GM18867 (cell line): ENCODE measurements at regions not wholly inside any gene's neighbourhood (a gene's known extent, or its start where the extent isn't known, plus 50 kb on each side); places are given as distances from the start of the nearest gene placed in this dataset.
A peak's percentile ranks its signal among the peaks of the same experiment; 100 is the strongest.

Experiments used
- ATAC-seq: cut with Tn5 transposase; IDR thresholded peaks from one replicate; pipeline ENCODE4 v1.9.1; 2021; ENCODE audit warnings: mild to moderate bottlenecking, moderate library complexity; ENCODE audit not compliant: unreplicated experiment

GRCh38 chr6:153662982-153663381 lies 376.1 kb upstream of the OPRM1 start:
- ATAC-seq: no peak

GRCh38 chr6:153645326-153645725 lies 393.7 kb upstream of the OPRM1 start:
- no peak for ATAC-seq

GRCh38 chr6:153644000-153644399 lies 395.0 kb upstream of the OPRM1 start:
- ATAC-seq: no peak

- no peak for ATAC-seq
These were observed 404.6 kb upstream of the OPRM1 start for GRCh38 chr6:153634416-153634815.

GRCh38 chr6:153625089-153625488 lies 414.0 kb upstream of the OPRM1 start:
- no peak for ATAC-seq

GRCh38 chr6:153624528-153624927 lies 414.5 kb upstream of the OPRM1 start:
- no peak for ATAC-seq

GRCh38 chr6:153623496-153623895 lies 415.5 kb upstream of the OPRM1 start:
- ATAC-seq: no peak

GRCh38 chr6:153621491-153621890 lies 417.5 kb upstream of the OPRM1 start:
- ATAC-seq: no peak

GRCh38 chr6:153621070-153621469 lies 418.0 kb upstream of the OPRM1 start:
- ATAC-seq: no peak

- no peak for ATAC-seq
These were observed 420.4 kb upstream of the OPRM1 start for GRCh38 chr6:153618371-153619322.

- ATAC-seq: peak; percentile 59
These were observed 422.5 kb upstream of the OPRM1 start for GRCh38 chr6:153616506-153616905.

- ATAC-seq: no peak
These were observed 425.2 kb upstream of the OPRM1 start for GRCh38 chr6:153613719-153614455.

- no peak for ATAC-seq
These were observed 436.6 kb upstream of the OPRM1 start for GRCh38 chr6:153602401-153602800.

- ATAC-seq: no peak
These were observed 439.1 kb upstream of the OPRM1 start for GRCh38 chr6:153599901-153600300.

- ATAC-seq: no peak
These were observed 443.1 kb upstream of the OPRM1 start for GRCh38 chr6:153595903-153596302.

- ATAC-seq: no peak
These were observed 444.2 kb upstream of the OPRM1 start for GRCh38 chr6:153594871-153595270.

- ATAC-seq: peak; percentile 85
These were observed 447.9 kb upstream of the OPRM1 start for GRCh38 chr6:153591159-153591558.

GRCh38 chr6:153590411-153590810 lies 448.6 kb upstream of the OPRM1 start:
- no peak for ATAC-seq

- no peak for ATAC-seq
These were observed 450.7 kb upstream of the OPRM1 start for GRCh38 chr6:153588330-153588729.

GRCh38 chr6:153583685-153584084 lies 452.6 kb upstream of the RGS17 start:
- no peak for ATAC-seq

GRCh38 chr6:153580776-153581175 lies 449.7 kb upstream of the RGS17 start:
- no peak for ATAC-seq

- no peak for ATAC-seq
These were observed 444.4 kb upstream of the RGS17 start for GRCh38 chr6:153575528-153575927.
